ENCODE measurements at regions not wholly inside any gene's neighbourhood (a gene's known extent, or its start where the extent isn't known, plus 50 kb on each side); places are given as distances from the start of the nearest gene placed in this dataset.

DNA sequence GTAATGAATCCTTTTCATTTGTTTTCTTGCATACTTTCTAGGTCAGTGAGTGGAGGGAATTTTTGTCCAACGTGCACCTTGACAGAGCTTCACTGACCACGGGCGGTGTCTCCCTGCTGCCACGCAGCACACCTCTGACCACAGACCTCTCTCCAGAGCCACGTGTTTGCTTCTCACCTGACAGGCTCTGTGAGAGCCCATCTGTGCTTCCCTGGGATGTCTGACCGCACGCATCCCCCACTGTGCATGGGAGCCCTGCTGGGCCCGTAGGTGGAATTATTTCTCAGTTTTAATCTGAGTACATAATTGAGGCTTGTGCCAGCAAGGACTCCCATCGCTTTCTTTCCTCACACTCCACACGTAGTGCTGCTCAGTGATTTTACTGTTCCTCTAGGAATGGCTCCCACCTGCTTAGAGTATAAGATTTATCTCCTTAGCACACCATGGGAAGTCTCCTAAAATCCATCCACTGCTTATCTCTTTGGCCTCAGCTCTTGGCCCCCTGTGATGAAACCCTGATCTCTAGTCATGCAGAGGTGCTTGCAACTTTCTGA, 482.6 kb downstream of the TSN start:
- DNase-seq (ENCODE audit: extremely low spot score), result no peak
- TF ChIP-seq, protein P1, sequence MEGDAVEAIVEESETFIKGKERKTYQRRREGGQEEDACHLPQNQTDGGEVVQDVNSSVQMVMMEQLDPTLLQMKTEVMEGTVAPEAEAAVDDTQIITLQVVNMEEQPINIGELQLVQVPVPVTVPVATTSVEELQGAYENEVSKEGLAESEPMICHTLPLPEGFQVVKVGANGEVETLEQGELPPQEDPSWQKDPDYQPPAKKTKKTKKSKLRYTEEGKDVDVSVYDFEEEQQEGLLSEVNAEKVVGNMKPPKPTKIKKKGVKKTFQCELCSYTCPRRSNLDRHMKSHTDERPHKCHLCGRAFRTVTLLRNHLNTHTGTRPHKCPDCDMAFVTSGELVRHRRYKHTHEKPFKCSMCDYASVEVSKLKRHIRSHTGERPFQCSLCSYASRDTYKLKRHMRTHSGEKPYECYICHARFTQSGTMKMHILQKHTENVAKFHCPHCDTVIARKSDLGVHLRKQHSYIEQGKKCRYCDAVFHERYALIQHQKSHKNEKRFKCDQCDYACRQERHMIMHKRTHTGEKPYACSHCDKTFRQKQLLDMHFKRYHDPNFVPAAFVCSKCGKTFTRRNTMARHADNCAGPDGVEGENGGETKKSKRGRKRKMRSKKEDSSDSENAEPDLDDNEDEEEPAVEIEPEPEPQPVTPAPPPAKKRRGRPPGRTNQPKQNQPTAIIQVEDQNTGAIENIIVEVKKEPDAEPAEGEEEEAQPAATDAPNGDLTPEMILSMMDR (IDR thresholded peaks at IDR 0.05; ENCODE audit: control extremely low read depth, extremely low read depth, low read depth, missing control alignments), result no peak
- ChIA-PET CTCF (no interaction called here), POLR2A (no interaction called here)

DNA sequence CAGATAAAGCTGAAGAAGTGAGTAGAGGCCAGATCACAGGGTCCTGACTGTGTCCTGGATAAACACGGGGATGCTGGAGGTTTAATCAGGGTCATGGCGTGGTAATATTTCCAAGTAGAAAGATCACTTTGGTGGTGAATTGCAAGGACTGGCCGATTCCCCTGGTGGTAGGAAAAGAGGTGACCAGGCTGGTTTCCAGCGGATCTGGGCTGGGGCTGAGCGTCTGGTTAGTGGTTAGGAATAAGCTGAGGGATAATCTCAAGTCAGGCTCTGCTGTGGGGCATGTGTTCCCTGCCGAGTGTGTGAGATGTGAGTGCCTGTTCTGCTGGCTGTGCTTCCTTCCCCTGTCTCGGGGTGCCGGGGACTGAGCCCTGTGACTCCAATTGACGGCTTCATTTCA, 484.0 kb downstream of the TSN start:
- CTCF ChIA-PET, result interaction anchor here (1.9 kb wide), 1 partner anchor 9 kb away, joined by 7 read pairs; no protein-coding TSS in a partner anchor

DNA sequence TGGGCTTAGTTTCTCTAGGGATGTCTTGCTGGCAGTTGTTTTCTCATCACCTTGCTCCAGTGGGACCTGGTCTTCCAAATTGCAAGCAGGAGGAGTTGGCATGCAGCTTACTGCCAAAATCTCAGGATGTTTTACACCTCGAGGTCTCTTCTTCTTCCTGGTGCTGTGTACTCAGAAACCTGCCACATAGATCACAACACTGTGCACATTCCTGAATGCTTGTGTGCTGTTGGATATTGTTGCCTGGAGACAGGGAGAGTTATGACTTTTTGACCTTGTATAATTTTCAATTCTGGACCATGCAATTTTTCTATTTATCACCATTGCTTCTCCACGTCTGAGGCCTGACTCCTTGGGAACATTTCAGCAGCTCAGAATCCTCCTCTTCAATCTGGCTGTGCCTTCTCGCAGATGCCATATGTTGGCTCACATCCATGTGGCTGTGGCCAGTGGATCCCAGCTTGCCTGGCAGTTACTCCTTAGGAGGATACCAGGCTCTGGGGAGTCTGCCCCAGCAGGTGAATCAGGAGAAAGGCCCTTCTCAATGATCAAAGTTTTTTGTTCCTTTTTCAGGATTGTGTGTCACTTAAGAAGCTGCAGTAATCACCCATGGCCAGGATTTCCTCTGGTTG, 489.3 kb downstream of the TSN start:
- CTCF ChIA-PET, result no interaction called here

More for the DNA sequence above, 484.0 kb downstream of the TSN start:
- POLR2A ChIA-PET, result no interaction called here
- TF ChIP-seq, protein P1 (IDR thresholded peaks at IDR 0.05; ENCODE audit: control extremely low read depth, extremely low read depth, low read depth, missing control alignments), result no peak
- DNase-seq (ENCODE audit: extremely low spot score), result no peak

DNA sequence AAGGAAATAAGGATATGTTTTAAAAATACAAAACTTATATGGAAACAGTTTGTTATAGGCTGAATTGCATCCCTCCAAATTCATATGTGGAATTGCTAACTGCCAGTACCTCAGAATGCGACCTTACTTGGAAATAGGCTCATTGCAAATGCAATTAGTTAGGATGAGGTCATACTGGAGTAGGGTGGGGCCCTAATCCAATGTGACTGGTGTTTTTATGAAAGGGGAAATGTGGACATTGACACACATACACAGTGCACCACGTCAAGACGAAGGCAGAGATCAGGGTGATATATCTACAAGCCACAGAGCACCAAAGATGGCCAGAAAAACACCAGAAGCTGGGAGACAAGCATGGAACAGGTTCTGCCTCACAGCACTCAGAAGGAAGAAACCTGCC, 494.2 kb downstream of the TSN start:
- ChIA-PET CTCF (no interaction called here), POLR2A (no interaction called here)
- DNase-seq (ENCODE audit: extremely low spot score), result no peak
- TF ChIP-seq, protein P1 (IDR thresholded peaks at IDR 0.05; ENCODE audit: control extremely low read depth, extremely low read depth, low read depth, missing control alignments), result no peak

More for the DNA sequence above, 489.3 kb downstream of the TSN start:
- no peak for DNase-seq (ENCODE audit: extremely low spot score)
- POLR2A ChIA-PET, result no interaction called here
- TF ChIP-seq, protein P1 (IDR thresholded peaks at IDR 0.05; ENCODE audit: control extremely low read depth, extremely low read depth, low read depth, missing control alignments), result no peak

DNA sequence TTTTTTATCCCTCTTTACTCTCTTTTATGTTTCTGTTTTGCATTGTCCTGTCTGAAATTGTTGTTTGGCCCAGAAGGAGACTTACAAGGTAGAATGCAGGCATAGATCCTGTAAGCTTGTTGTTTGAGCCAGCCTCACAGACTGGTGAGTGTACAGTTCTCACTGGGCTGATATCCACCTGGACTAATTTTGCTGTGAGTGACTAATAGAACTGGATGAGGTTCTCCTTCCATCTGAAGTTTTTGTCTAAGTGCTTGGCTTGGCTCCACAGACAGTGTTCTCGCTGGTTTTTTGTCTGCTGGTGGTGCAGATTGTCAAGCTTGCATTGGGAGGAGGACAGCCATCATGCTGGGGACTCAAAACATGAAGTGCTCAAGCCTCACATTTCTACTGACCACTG, 495.7 kb downstream of the TSN start:
- DNase-seq (ENCODE audit: extremely low spot score), result no peak
- ChIA-PET CTCF (interaction anchor here (1.0 kb wide), 1 partner anchor 479 kb away, joined by 3 read pairs; no protein-coding TSS in a partner anchor), POLR2A (no interaction called here)
- TF ChIP-seq, protein P1 (IDR thresholded peaks at IDR 0.05; ENCODE audit: control extremely low read depth, extremely low read depth, low read depth, missing control alignments), result no peak

DNA sequence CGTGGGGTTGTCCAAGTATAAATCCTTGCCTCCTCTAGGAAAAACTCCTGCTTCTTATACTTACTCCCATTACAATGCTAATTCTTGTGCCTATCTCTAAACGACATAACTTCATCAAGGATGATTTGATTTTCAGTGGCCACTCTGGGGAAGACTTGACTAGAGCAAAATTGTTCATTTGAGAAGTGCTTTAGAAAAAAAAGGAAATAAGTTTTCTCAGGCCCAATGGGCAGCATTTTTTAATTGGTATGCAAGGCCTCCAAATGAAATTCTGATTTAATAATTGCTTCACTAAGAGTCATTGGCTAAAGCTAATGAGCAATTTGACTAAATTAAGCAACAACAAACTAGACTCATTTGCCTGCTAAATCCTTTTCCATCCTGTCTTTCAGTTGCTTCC, 496.1 kb downstream of the TSN start:
- ChIA-PET POLR2A (no interaction called here), CTCF (interaction anchor here (0.8 kb wide), 1 partner anchor 209 kb away, joined by 3 read pairs; no protein-coding TSS in a partner anchor)
- no peak for DNase-seq (ENCODE audit: extremely low spot score)
- TF ChIP-seq, protein P1 (IDR thresholded peaks at IDR 0.05; ENCODE audit: control extremely low read depth, extremely low read depth, low read depth, missing control alignments), result no peak

All from GM10248 (cell line).